B cell (primary cell): ENCODE measurements at regions not wholly inside any gene's neighbourhood (a gene's known extent, or its start where the extent isn't known, plus 50 kb on each side); places are given as distances from the start of the nearest gene placed in this dataset.

Source experiments
- ATAC-seq: fragments of 200-7000 bp; cut with Tn5 transposase; one replicate; pipeline ENCODE4 v1.10.0; 2021; ENCODE audit warnings: low read depth, mild to moderate bottlenecking, moderate number of reproducible peaks, moderate library complexity
- CTCF ChIA-PET: fragments of 350-600 bp; sonication (Branson Sonifier 250); formaldehyde crosslinking; loops from one replicate; lab custom pipeline; 2021; ENCODE audit warnings: antibody characterized with exemption, inconsistent platforms; lab: Charles Lee
- POLR2A ChIA-PET: fragments of 350-600 bp; sonication (Branson Sonifier 250); formaldehyde crosslinking; loops from one replicate; lab custom pipeline; 2021; ENCODE audit warnings: antibody characterized with exemption; lab: Charles Lee
- DNase-seq: peaks from one replicate; pipeline ENCODE4 v3.0.0; 2013
- H2AFZ ChIP-seq: 2 replicates; pipeline ENCODE4 v1.6.1; 2012; ENCODE audit warnings: mild to moderate bottlenecking, low read depth, low read length; ENCODE audit not compliant: insufficient read depth, poor library complexity, severe bottlenecking
- H3K27ac ChIP-seq, 2 donors: 1 replicate in 1 of 2; 2 replicates in 1 of 2; pipeline ENCODE4 v1.5.1; 2012 to 2013; ENCODE audit warnings: low read length in 2 of 2, mild to moderate bottlenecking in 2 of 2, moderate library complexity in 1 of 2
- H3K27me3 ChIP-seq, 4 experiments: fragments of 200-600 bp in 1 of 4; sonication (generic) in 1 of 4; replicated peaks in 1 of 4; 1 replicate in 2 of 4; 2 replicates in 2 of 4; pipeline versions ENCODE4 v1.6.1 to v1.7.0; 2013 to 2016; ENCODE audit warnings: low read length in 3 of 4, mild to moderate bottlenecking in 2 of 4, mixed read lengths in 1 of 4, moderate library complexity in 1 of 4; ENCODE audit not compliant: insufficient read depth in 4 of 4, control insufficient read depth in 3 of 4; ENCODE audit errors: control extremely low read depth in 1 of 4
- H3K36me3 ChIP-seq, 2 experiments: replicated peaks in 1 of 2; 1 replicate in 1 of 2; 2 replicates in 1 of 2; pipeline versions ENCODE4 v1.6.1 to v1.7.1; 2013; ENCODE audit warnings: low read length in 1 of 2; ENCODE audit not compliant: insufficient read depth in 2 of 2, control insufficient read depth in 1 of 2; ENCODE audit errors: control extremely low read depth in 1 of 2, extremely low read depth in 1 of 2
- H3K4me1 ChIP-seq, 2 donors: fragments of 200-600 bp in 1 of 2; sonication (generic) in 1 of 2; 1 replicate in 1 of 2; 2 replicates in 1 of 2; pipeline versions ENCODE4 v1.5.1 to v1.6.1; 2013 to 2017; ENCODE audit warnings: low read length in 2 of 2; ENCODE audit not compliant: control insufficient read depth in 2 of 2, insufficient read depth in 2 of 2
- H3K4me2 ChIP-seq: replicated peaks from 2 replicates; pipeline ENCODE3; 2012; ENCODE audit warnings: mild to moderate bottlenecking, low read depth, low read length; ENCODE audit not compliant: poor library complexity, severe bottlenecking
- H3K4me3 ChIP-seq, 5 experiments: fragments of 200-600 bp in 1 of 5; sonication (generic) in 1 of 5; 1 replicate in 3 of 5; 2 replicates in 2 of 5; pipeline versions ENCODE4 v1.5.1 to v1.7.0; 2011 to 2016; ENCODE audit warnings: low read length in 4 of 5, mild to moderate bottlenecking in 4 of 5, low read depth in 2 of 5, control low read depth in 1 of 5, moderate library complexity in 1 of 5; ENCODE audit not compliant: insufficient read depth in 1 of 5; ENCODE audit errors: control extremely low read depth in 1 of 5, extremely low read depth in 1 of 5
- H3K79me2 ChIP-seq: fragments of 200-600 bp; sonication (generic); one replicate; pipeline ENCODE4 v1.6.0; 2016; ENCODE audit warnings: low read length; ENCODE audit not compliant: control insufficient read depth, insufficient read depth
- H3K9ac ChIP-seq: fragments of 200-600 bp; sonication (generic); 2 replicates; pipeline ENCODE4 v1.6.1; 2017; ENCODE audit warnings: mild to moderate bottlenecking, low read length, moderate library complexity
- H3K9me3 ChIP-seq, 3 donors: one replicate each; pipeline versions ENCODE4 v1.6.1 to v1.7.1; 2013; ENCODE audit warnings: low read length in 2 of 3; ENCODE audit not compliant: control insufficient read depth in 2 of 3, insufficient read depth in 1 of 3; ENCODE audit errors: control extremely low read depth in 1 of 3
- H4K20me1 ChIP-seq: 2 replicates; pipeline ENCODE4 v1.6.0; 2012; ENCODE audit warnings: mild to moderate bottlenecking, low read length; ENCODE audit not compliant: insufficient read depth, control insufficient read depth, poor library complexity, severe bottlenecking
- H3K27ac Mint-ChIP-seq: one replicate; pipeline ENCODE4 v1.8.0; 2021; ENCODE audit warnings: mixed read lengths
- H3K27me3 Mint-ChIP-seq: one replicate; pipeline ENCODE4 v1.8.0; 2021; ENCODE audit warnings: mixed read lengths
- H3K4me1 Mint-ChIP-seq: one replicate; pipeline ENCODE4 v1.8.0; 2021; ENCODE audit warnings: mixed read lengths
- H3K4me3 Mint-ChIP-seq: one replicate; pipeline ENCODE4 v1.8.0; 2021; ENCODE audit warnings: mixed read lengths
- H3K9me3 Mint-ChIP-seq: one replicate; pipeline ENCODE4 v1.8.0; 2022; ENCODE audit warnings: mixed read lengths; ENCODE audit not compliant: insufficient read depth
- CTCF ChIP-seq: fragments of 200-600 bp; IDR thresholded peaks from one replicate; pipeline ENCODE4 v1.8.0; 2022; ENCODE audit warnings: antibody characterized with exemption, mild to moderate bottlenecking
- EZH2 ChIP-seq: IDR thresholded peaks from 2 replicates; pipeline ENCODE4 v1.6.1; 2012; ENCODE audit warnings: borderline replicate concordance, low read depth, mild to moderate bottlenecking, moderate library complexity, low read length; ENCODE audit not compliant: insufficient read depth, poor library complexity, severe bottlenecking
- WGBS: methylation state at CpG from one replicate; pipeline ENCODE4 v1.1.5; 2013; ENCODE audit warnings: missing lambda C conversion rate; ENCODE audit not compliant: insufficient coverage; 5-methylcytosine and 5-hydroxymethylcytosine counted together
- intact Hi-C: fragments of 100-400 bp; cut with micrococcal nuclease; formaldehyde crosslinking; loops from one replicate; pipeline ENCODE4 v1.10.0; 2022

- H3K4me1 Mint-ChIP-seq = peaks cover 24% of the 10 kb centered on the region
- H3K79me2 ChIP-seq = no peaks in the 10 kb centered on the region
- H3K27me3 Mint-ChIP-seq = peaks cover 3% of the 10 kb centered on the region
- TF ChIP-seq CTCF = no peak
- TF ChIP-seq EZH2 = no peak
- H3K27ac Mint-ChIP-seq = peak overlapping the region; percentile 1
- peak overlapping the region; percentile 57 for H2AFZ ChIP-seq
- H3K4me2 ChIP-seq = no peak overlapping the region
- H3K4me3 ChIP-seq = no peak overlapping the region
- intact Hi-C loops = no loop called here
- H3K9me3 Mint-ChIP-seq = peaks cover 14% of the 10 kb centered on the region
- no peak overlapping the region for H3K27ac ChIP-seq
- no peaks in the 10 kb centered on the region for H4K20me1 ChIP-seq
- H3K9ac ChIP-seq = no peak overlapping the region
- no peaks in the 10 kb centered on the region for H3K36me3 ChIP-seq
- peaks cover 0 to 26% (median 15%) of the 10 kb centered on the region in 3 donors for H3K9me3 ChIP-seq
- POLR2A ChIA-PET = no interaction called here
- H3K4me3 Mint-ChIP-seq = peak overlapping the region; percentile 0
- ATAC-seq = no peak
- 23% methylated on average over 2 of the region's 3 CpGs for WGBS
- H3K27me3 ChIP-seq = peaks cover 0 to 4% (median 0%) of the 10 kb centered on the region in 4 experiments
- peaks cover 23 to 24% of the 10 kb centered on the region in 2 donors for H3K4me1 ChIP-seq
- CTCF ChIA-PET = no interaction called here
- DNase-seq = peak; percentile 27
These were observed 290.2 kb downstream of the SHQ1 start for GRCh38 chr3:72558001-72558400.

DNA sequence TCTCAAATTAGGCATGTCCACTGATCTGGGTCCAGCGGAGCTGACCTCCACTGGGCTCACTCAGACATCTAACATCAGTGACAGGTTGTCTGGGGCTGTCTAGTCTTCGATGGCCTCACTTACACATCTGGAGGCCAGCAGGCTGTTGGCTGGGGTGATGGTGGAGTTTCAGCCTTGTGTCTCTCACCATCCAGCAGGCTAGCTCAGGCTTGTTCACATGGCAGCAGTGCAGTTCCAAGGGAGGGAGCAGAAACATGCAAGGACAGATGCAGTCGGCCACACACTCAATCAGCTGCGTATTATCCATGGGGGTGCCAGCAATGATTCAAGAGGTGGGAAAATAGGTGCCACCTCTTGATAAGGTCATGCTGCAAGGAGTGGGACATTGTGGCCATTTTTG, 292.5 kb downstream of the SHQ1 start:
- intact Hi-C loops = no loop called here

More for the DNA sequence above, 292.5 kb downstream of the SHQ1 start:
- Histone ChIP-seq H3K9me3 (peaks cover 0 to 22% (median 8%) of the 10 kb centered on the region in 3 donors), H3K4me1 (peaks cover 23 to 24% of the 10 kb centered on the region in 2 donors), H4K20me1 (no peaks in the 10 kb centered on the region), H3K4me3 (no peak overlapping the region), H3K79me2 (no peaks in the 10 kb centered on the region), H3K27ac (no peak overlapping the region), H3K36me3 (no peaks in the 10 kb centered on the region), H3K4me2 (no peak overlapping the region), H2AFZ (no peak overlapping the region), H3K9ac (no peak overlapping the region), H3K27me3 (no peaks in the 10 kb centered on the region)
- Mint-ChIP-seq H3K4me1 (peaks cover 28% of the 10 kb centered on the region), H3K4me3 (no peak overlapping the region), H3K9me3 (peaks cover 10% of the 10 kb centered on the region), H3K27ac (no peak overlapping the region), H3K27me3 (peaks cover 3% of the 10 kb centered on the region)
- TF ChIP-seq CTCF = no peak
- TF ChIP-seq EZH2 = no peak
- WGBS = 97% methylated on average over 3 of the region's 4 CpGs
- POLR2A ChIA-PET = no interaction called here
- no peak for DNase-seq
- ATAC-seq = no peak
- CTCF ChIA-PET = no interaction called here
